Trophoblast cell (in vitro differentiated cells and primary cell): ENCODE measurements at regions not wholly inside any gene's neighbourhood (a gene's known extent, or its start where the extent isn't known, plus 50 kb on each side); places are given as distances from the start of the nearest gene placed in this dataset.
A peak's percentile ranks its signal among the peaks of the same experiment; 100 is the strongest.
"Not testable (repeated sequence)": the region's sequence is repeated elsewhere in the genome, so short reads cannot be mapped to it uniquely, and the experiment has no call there.

Source experiments
- DNase-seq, 2 donors: peaks; one replicate each; pipeline ENCODE4 v3.0.0-alpha.2; 2016
- H2AFZ ChIP-seq: 2 replicates; pipeline ENCODE4 v1.6.1; 2013; ENCODE audit warnings: low read length, moderate library complexity, mild to moderate bottlenecking; ENCODE audit not compliant: insufficient read depth, poor library complexity
- H2AK5ac ChIP-seq: 2 replicates; pipeline ENCODE4 v1.6.1; 2013; ENCODE audit warnings: mild to moderate bottlenecking, low read length
- H2BK120ac ChIP-seq: 2 replicates; pipeline ENCODE4 v1.6.1; 2013; ENCODE audit warnings: low read length, mild to moderate bottlenecking, moderate library complexity; ENCODE audit not compliant: insufficient read depth, poor library complexity
- H2BK12ac ChIP-seq: 2 replicates; pipeline ENCODE4 v1.6.1; 2013; ENCODE audit warnings: mild to moderate bottlenecking, low read length, moderate library complexity
- H2BK5ac ChIP-seq: 2 replicates; pipeline ENCODE4 v1.6.1; 2013; ENCODE audit warnings: low read length, low read depth, moderate library complexity, mild to moderate bottlenecking; ENCODE audit not compliant: poor library complexity
- H3K14ac ChIP-seq: 2 replicates; pipeline ENCODE4 v1.6.1; 2013; ENCODE audit warnings: mild to moderate bottlenecking, low read length
- H3K18ac ChIP-seq: 2 replicates; pipeline ENCODE4 v1.6.1; 2013; ENCODE audit warnings: mild to moderate bottlenecking, low read length
- H3K23ac ChIP-seq: 2 replicates; pipeline ENCODE4 v1.6.1; 2013; ENCODE audit warnings: low read length
- H3K27ac ChIP-seq: 2 replicates; pipeline ENCODE4 v1.5.1; 2013; ENCODE audit warnings: low read depth, mild to moderate bottlenecking, inconsistent platforms, low read length, moderate library complexity
- H3K27me3 ChIP-seq: 2 replicates; pipeline ENCODE4 v1.6.1; 2013; ENCODE audit warnings: inconsistent platforms, mild to moderate bottlenecking, low read length, moderate library complexity; ENCODE audit not compliant: insufficient read depth
- H3K36me3 ChIP-seq, 2 experiments: 1 replicate in 1 of 2; 2 replicates in 1 of 2; pipeline ENCODE4 v1.6.1; 2013; ENCODE audit warnings: low read length in 2 of 2, mild to moderate bottlenecking in 2 of 2, moderate library complexity in 1 of 2; ENCODE audit not compliant: insufficient read depth in 2 of 2, control insufficient read depth in 1 of 2
- H3K4ac ChIP-seq: 2 replicates; pipeline ENCODE4 v1.6.1; 2013; ENCODE audit warnings: low read depth, mild to moderate bottlenecking, low read length, moderate library complexity
- H3K4me1 ChIP-seq, 2 experiments: 1 replicate in 1 of 2; 2 replicates in 1 of 2; pipeline ENCODE4 v1.6.1; 2013; ENCODE audit warnings: low read length in 2 of 2, mild to moderate bottlenecking in 2 of 2, moderate library complexity in 1 of 2; ENCODE audit not compliant: insufficient read depth in 2 of 2, control insufficient read depth in 1 of 2
- H3K4me2 ChIP-seq: 2 replicates; pipeline ENCODE4 v1.6.1; 2013; ENCODE audit warnings: inconsistent platforms, mild to moderate bottlenecking, low read length, moderate library complexity
- H3K4me3 ChIP-seq: 2 replicates; pipeline ENCODE4 v1.5.1; 2013; ENCODE audit warnings: mild to moderate bottlenecking, low read depth, low read length, inconsistent platforms
- H3K79me1 ChIP-seq: one replicate; pipeline ENCODE4 v1.6.1; 2013; ENCODE audit warnings: low read length
- H3K79me2 ChIP-seq: 2 replicates; pipeline ENCODE4 v1.6.1; 2013; ENCODE audit warnings: low read length, mild to moderate bottlenecking; ENCODE audit not compliant: control insufficient read depth, insufficient read depth, poor library complexity
- H3K9ac ChIP-seq: 2 replicates; pipeline ENCODE4 v1.6.1; 2013; ENCODE audit warnings: mild to moderate bottlenecking, low read length
- H3K9me3 ChIP-seq: 2 replicates; pipeline ENCODE4 v1.6.1; 2013; ENCODE audit warnings: low read depth, mild to moderate bottlenecking, control low read depth, inconsistent platforms, low read length; ENCODE audit not compliant: insufficient read depth
- H4K12ac ChIP-seq: 2 replicates; pipeline ENCODE4 v1.6.1; 2013; ENCODE audit warnings: low read depth, mild to moderate bottlenecking, low read length, moderate library complexity
- H4K8ac ChIP-seq: 2 replicates; pipeline ENCODE4 v1.6.1; 2013; ENCODE audit warnings: low read depth, mild to moderate bottlenecking, low read length, moderate library complexity
- H4K91ac ChIP-seq: one replicate; pipeline ENCODE4 v1.6.1; 2013; ENCODE audit warnings: low read depth, mild to moderate bottlenecking, low read length, moderate library complexity
- WGBS: extraction: QIAGEN DNeasy Blood & Tissue Kit; methylation state at CpG from one replicate; pipeline ENCODE4 v1.1.7; 2013; ENCODE audit warnings: missing lambda C conversion rate; ENCODE audit not compliant: insufficient read length, insufficient coverage; ENCODE audit errors: extremely low coverage; 5-methylcytosine and 5-hydroxymethylcytosine counted together

DNA sequence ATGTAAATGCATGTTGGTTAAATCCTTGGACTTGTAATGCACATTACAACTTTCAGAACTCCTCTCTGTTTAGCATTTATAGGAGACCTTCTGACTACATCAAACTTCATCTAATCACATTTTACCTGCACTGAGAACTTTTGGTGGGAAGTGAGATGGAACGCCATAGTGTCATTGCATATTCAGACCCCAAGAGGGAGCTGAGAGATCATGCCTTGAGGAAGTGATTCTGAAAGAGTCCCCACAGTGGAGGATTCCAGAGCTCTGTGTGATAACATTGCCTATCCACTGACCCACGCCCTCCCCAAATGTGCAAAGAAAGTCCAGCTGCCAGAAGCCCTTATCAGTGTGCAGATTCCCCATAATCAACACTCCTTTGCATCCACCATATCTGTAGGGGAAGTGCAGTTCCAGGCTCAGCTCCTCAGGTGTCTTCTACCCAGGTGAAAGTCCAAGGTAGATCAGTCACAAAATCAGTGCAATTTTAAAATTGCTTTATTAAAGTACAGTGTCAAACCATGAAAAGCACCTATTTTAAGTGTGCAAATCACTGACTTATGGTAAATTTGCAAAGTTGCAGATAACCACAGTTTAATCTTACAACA is 212.4 kb downstream of the RPIA start:
- Histone ChIP-seq H4K8ac (no peak overlapping the region), H3K27ac (no peak overlapping the region), H4K91ac (no peak overlapping the region), H2BK12ac (no peak overlapping the region), H2AFZ (no peak overlapping the region), H3K18ac (no peak overlapping the region), H3K27me3 (no peaks in the 10 kb centered on the region), H3K36me3 (no peaks in the 10 kb centered on the region), H3K23ac (no peak overlapping the region), H3K4me1 (no peaks in the 10 kb centered on the region), H4K12ac (no peak overlapping the region), H3K9ac (no peak overlapping the region), H3K4me2 (no peak overlapping the region), H3K9me3 (no peaks in the 10 kb centered on the region), H2BK5ac (no peak overlapping the region), H3K4ac (no peak overlapping the region), H2AK5ac (no peak overlapping the region), H2BK120ac (no peak overlapping the region), H3K4me3 (no peak overlapping the region), H3K79me1 (no peaks in the 10 kb centered on the region), H3K79me2 (no peaks in the 10 kb centered on the region), H3K14ac (no peak overlapping the region)
- whole genome bisulfite sequencing, result no CpG with 5 or more reads among the region's 2 CpGs
- peak; percentile 17 to 74 for DNase-seq

DNA sequence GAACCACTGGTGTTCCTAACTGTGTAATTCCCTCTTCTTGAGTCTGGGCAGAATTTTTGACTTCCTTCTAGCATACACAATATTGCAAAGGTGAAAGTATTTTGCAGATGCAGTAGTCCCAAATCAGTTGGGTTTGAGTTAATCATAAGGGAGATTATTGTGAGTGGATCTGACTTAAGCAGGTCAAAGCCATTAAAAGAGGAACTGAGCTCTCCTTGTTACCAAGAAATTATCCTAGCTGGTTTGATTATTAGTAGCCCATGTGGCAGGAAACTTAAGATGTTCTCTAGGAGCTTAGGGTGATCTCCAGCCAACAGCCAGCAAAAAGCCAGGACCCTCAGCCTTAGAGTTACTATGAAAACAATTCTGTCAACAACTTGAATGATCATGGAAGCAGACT is 221.8 kb downstream of the RPIA start:
- Histone ChIP-seq H3K23ac (no peak overlapping the region), H2AFZ (no peak overlapping the region), H3K14ac (no peak overlapping the region), H4K12ac (no peak overlapping the region), H3K4me3 (no peak overlapping the region), H2BK12ac (no peak overlapping the region), H2BK5ac (no peak overlapping the region), H2AK5ac (no peak overlapping the region), H4K8ac (no peak overlapping the region), H3K36me3 (no peaks in the 10 kb centered on the region), H3K79me1 (no peaks in the 10 kb centered on the region), H3K4me2 (no peak overlapping the region), H3K27ac (no peak overlapping the region), H3K9me3 (no peaks in the 10 kb centered on the region), H3K4me1 (no peaks in the 10 kb centered on the region), H2BK120ac (no peak overlapping the region), H3K79me2 (no peaks in the 10 kb centered on the region), H3K4ac (no peak overlapping the region), H3K27me3 (no peaks in the 10 kb centered on the region), H4K91ac (no peak overlapping the region), H3K9ac (no peak overlapping the region), H3K18ac (no peak overlapping the region)
- no peak for DNase-seq

DNA sequence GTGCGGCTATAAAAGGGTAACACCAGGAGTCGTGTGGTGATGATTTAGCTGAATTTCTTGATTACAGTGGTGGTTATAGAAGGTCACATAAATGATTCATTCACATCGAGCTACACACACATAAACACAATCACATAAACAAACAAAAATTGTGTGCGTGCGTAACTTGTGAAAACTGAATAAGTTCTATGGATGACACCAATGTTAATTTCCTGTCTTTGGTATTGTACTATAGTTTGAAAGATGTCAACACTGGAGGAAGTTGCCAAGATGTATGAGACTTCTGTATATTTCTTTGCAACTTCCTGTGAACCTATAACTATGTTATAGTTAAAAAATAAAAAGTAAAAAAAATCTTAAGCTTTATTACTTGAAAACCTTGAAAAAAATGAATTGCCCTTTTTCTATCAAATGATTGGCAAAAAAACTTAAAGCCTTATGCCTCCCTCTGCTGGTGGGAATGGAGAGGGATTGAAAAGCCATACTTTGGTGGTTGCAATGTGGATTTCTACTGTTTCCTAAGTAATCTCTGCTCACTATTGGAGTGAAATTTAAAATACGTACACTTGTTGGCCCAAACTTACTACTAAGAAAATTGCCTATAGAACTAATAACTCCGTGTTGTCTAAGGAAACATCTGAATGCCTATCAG is 227.7 kb downstream of the RPIA start:
- WGBS, result no CpG with 5 or more reads among the region's 7 CpGs
- no peak overlapping the region for H4K12ac ChIP-seq
- peaks cover 2% of the 10 kb centered on the region for H3K9me3 ChIP-seq
- no peak overlapping the region for H2BK5ac ChIP-seq
- no peak overlapping the region for H3K14ac ChIP-seq
- H3K23ac ChIP-seq, result no peak overlapping the region
- H2BK12ac ChIP-seq, result no peak overlapping the region
- H3K79me2 ChIP-seq, result no peaks in the 10 kb centered on the region
- H3K4ac ChIP-seq, result no peak overlapping the region
- H3K27ac ChIP-seq, result no peak overlapping the region
- H3K36me3 ChIP-seq, result no peaks in the 10 kb centered on the region
- no peak overlapping the region for H3K9ac ChIP-seq
- no peak overlapping the region for H2BK120ac ChIP-seq
- peak overlapping the region; percentile 100 for H2AFZ ChIP-seq
- H3K79me1 ChIP-seq, result no peaks in the 10 kb centered on the region
- peaks cover 0 to 2% of the 10 kb centered on the region in 2 experiments for H3K4me1 ChIP-seq
- no peak overlapping the region for H3K4me3 ChIP-seq
- H3K4me2 ChIP-seq, result no peak overlapping the region
- H3K18ac ChIP-seq, result no peak overlapping the region
- H4K91ac ChIP-seq, result no peak overlapping the region
- no peak overlapping the region for H2AK5ac ChIP-seq
- peak in 1 of 2 donors; percentile 59 for DNase-seq
- H4K8ac ChIP-seq, result no peak overlapping the region
- no peaks in the 10 kb centered on the region for H3K27me3 ChIP-seq

DNA sequence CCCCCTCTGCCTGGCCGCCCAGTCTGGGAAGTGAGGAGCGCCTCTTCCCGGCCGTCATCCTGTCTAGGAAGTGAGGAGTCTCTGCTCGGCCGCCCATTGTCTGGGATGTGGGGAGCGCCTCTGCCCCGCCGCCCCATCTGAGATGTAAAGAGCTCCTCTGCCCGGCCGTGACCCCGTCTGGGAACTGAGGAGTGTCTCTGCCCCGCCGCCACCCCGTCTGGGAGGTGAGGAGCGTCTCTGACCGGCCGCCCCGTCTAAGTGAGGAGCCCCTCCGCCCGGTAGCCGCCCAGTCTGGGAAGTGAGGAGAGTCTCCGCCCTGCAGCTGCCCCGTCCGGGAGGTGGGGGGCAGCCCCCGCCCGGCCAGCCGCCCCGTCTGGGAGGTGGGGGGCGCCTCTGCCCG is 228.9 kb downstream of the RPIA start:
- not testable (repeated sequence) for H3K79me1 ChIP-seq, DNase-seq, H3K79me2 ChIP-seq, H4K8ac ChIP-seq, H2BK120ac ChIP-seq, H3K9me3 ChIP-seq, H3K9ac ChIP-seq, H3K4me3 ChIP-seq, H4K12ac ChIP-seq, H3K27ac ChIP-seq, H3K14ac ChIP-seq, H2AK5ac ChIP-seq, H3K4me2 ChIP-seq, H3K4ac ChIP-seq, H3K18ac ChIP-seq, H3K4me1 ChIP-seq, H2AFZ ChIP-seq, H2BK12ac ChIP-seq, H3K23ac ChIP-seq, H2BK5ac ChIP-seq, H4K91ac ChIP-seq, H3K36me3 ChIP-seq, H3K27me3 ChIP-seq
- WGBS, result no CpG with 5 or more reads among the region's 31 CpGs
